ENCODE measurements at regions not wholly inside any gene's neighbourhood (a gene's known extent, or its start where the extent isn't known, plus 50 kb on each side); places are given as distances from the start of the nearest gene placed in this dataset.

DNA sequence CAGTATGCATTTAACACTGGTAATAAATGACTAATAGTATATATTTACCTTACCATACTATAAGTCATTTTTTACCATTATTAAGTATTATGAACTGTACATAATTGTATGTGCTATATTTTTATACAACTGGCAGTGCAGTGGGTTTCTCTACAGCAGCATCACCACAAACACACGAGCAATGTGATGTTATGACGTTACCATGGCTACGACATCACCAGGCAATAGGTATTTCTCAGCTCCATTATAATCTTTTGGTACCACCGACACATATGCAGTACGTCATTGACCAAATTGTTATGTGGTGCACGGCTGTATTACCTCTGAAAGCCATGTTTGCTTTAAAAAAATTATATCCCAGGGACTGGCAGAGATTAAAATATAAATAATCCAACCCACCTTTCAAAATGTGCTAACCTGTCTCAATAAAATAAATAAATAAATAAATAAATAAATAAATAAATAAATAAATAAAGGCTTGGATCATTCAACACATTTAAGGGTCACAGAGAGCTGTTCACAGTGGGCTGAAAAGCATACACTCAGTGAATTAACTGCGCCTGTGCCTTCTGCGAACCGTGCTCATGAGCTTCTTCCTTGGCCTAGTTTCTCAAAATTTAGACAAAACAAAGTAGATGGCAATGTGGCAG is 121.4 kb upstream of the SLC35F3 start:
- TF ChIP-seq, protein P1, sequence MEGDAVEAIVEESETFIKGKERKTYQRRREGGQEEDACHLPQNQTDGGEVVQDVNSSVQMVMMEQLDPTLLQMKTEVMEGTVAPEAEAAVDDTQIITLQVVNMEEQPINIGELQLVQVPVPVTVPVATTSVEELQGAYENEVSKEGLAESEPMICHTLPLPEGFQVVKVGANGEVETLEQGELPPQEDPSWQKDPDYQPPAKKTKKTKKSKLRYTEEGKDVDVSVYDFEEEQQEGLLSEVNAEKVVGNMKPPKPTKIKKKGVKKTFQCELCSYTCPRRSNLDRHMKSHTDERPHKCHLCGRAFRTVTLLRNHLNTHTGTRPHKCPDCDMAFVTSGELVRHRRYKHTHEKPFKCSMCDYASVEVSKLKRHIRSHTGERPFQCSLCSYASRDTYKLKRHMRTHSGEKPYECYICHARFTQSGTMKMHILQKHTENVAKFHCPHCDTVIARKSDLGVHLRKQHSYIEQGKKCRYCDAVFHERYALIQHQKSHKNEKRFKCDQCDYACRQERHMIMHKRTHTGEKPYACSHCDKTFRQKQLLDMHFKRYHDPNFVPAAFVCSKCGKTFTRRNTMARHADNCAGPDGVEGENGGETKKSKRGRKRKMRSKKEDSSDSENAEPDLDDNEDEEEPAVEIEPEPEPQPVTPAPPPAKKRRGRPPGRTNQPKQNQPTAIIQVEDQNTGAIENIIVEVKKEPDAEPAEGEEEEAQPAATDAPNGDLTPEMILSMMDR (IDR thresholded peaks at IDR 0.05): no peak
- TF ChIP-seq EZH2 (IDR thresholded peaks at IDR 0.05) (no peak), EZH2phosphoT487 (IDR thresholded peaks at IDR 0.05) (no peak)

Measured in neural progenitor cell (in vitro differentiated cells).